HEK293 (cell line): ENCODE measurements at regions not wholly inside any gene's neighbourhood (a gene's known extent, or its start where the extent isn't known, plus 50 kb on each side); places are given as distances from the start of the nearest gene placed in this dataset.

ENCODE experiments used
- CTCF ChIA-PET: fragments of 350-600 bp; formaldehyde crosslinking; extraction: SDS; loops from one replicate; lab custom pipeline; 2021; ENCODE audit warnings: antibody characterized with exemption; lab: Yijun Ruan, JAX
- POLR2A ChIA-PET: fragments of 300-600 bp; formaldehyde crosslinking; extraction: SDS; loops from one replicate; lab custom pipeline; 2020; ENCODE audit warnings: antibody characterized with exemption, inconsistent platforms; lab: Yijun Ruan, JAX
- H3K27ac ChIP-seq: fragments of 200-500 bp; sonication (Bioruptor generic); 2 replicates; pipeline ENCODE4 v1.5.1; 2014; ENCODE audit warnings: low read depth, low read length, control low read depth, inconsistent platforms; ENCODE audit errors: extremely low read depth
- H3K36me3 ChIP-seq, 2 experiments: fragments of 200-500 bp in 1 of 2; sonication (Bioruptor generic) in 1 of 2; 1 replicate in 1 of 2; 2 replicates in 1 of 2; pipeline ENCODE4 v1.5.1; 2014 to 2017; ENCODE audit warnings: inconsistent platforms in 2 of 2, low read length in 2 of 2; ENCODE audit not compliant: control insufficient read depth in 2 of 2, insufficient read depth in 1 of 2
- H3K4me1 ChIP-seq: fragments of 200-500 bp; sonication (Bioruptor generic); 2 replicates; pipeline ENCODE4 v1.5.1; 2014; ENCODE audit warnings: mild to moderate bottlenecking, low read length, inconsistent platforms; ENCODE audit not compliant: control insufficient read depth, insufficient read depth
- H3K4me3 ChIP-seq: 2 replicates; pipeline ENCODE4 v1.5.1; 2011; ENCODE audit warnings: low read depth, mild to moderate bottlenecking, control low read depth, low read length, moderate library complexity
- H3K9me3 ChIP-seq: fragments of 200-500 bp; sonication (Bioruptor generic); 2 replicates; pipeline ENCODE4 v1.5.1; 2014; ENCODE audit warnings: low read depth, low read length, inconsistent platforms; ENCODE audit not compliant: control insufficient read depth, insufficient read depth
- AEBP2 ChIP-seq: fragments of 450-650 bp; formaldehyde crosslinking; IDR thresholded peaks from 2 replicates; pipeline ENCODE4 v1.5.1; 2016; ENCODE audit warnings: missing biosample characterization, missing genetic modification characterization, borderline replicate concordance
- GLI4 ChIP-seq: fragments of 450-650 bp; formaldehyde crosslinking; IDR thresholded peaks from 2 replicates; pipeline ENCODE4 v1.5.1; 2016; ENCODE audit warnings: missing biosample characterization, missing genetic modification characterization
- HOXC10 ChIP-seq: sonication (generic); formaldehyde crosslinking; IDR thresholded peaks from 2 replicates; pipeline ENCODE4 v1.8.1; 2023; ENCODE audit warnings: mild to moderate bottlenecking, missing genetic modification reagents
- KLF10 ChIP-seq: fragments of 450-650 bp; IDR thresholded peaks from 2 replicates; pipeline ENCODE4 v1.5.1; 2018; ENCODE audit warnings: missing biosample characterization, mild to moderate bottlenecking, missing genetic modification characterization
- PRDM1 ChIP-seq: fragments of 450-650 bp; formaldehyde crosslinking; IDR thresholded peaks from 2 replicates; pipeline ENCODE4; 2016; ENCODE audit warnings: missing biosample characterization, missing genetic modification characterization
- PRDM4 ChIP-seq: fragments of 450-650 bp; formaldehyde crosslinking; IDR thresholded peaks from 2 replicates; pipeline ENCODE4 v1.5.1; 2017; ENCODE audit warnings: missing biosample characterization, missing genetic modification characterization
- PRDM6 ChIP-seq: fragments of 450-650 bp; formaldehyde crosslinking; IDR thresholded peaks from 2 replicates; pipeline ENCODE4 v1.5.1; 2017; ENCODE audit warnings: missing biosample characterization, missing genetic modification characterization
- SCRT2 ChIP-seq: fragments of 450-650 bp; formaldehyde crosslinking; IDR thresholded peaks from 2 replicates; pipeline ENCODE4 v1.5.1; 2016; ENCODE audit warnings: missing biosample characterization, missing genetic modification characterization
- SP2 ChIP-seq: fragments of 450-650 bp; formaldehyde crosslinking; IDR thresholded peaks from 2 replicates; pipeline ENCODE4 v1.5.1; 2016; ENCODE audit warnings: missing biosample characterization, missing genetic modification characterization
- ZBTB11 ChIP-seq: fragments of 450-650 bp; formaldehyde crosslinking; conservative IDR thresholded peaks from 2 replicates; pipeline ENCODE4 v1.5.1; 2016; ENCODE audit warnings: low read depth, missing biosample characterization, missing genetic modification characterization
- ZBTB20 ChIP-seq: fragments of 450-650 bp; formaldehyde crosslinking; IDR thresholded peaks from 2 replicates; pipeline ENCODE4 v1.5.1; 2016; ENCODE audit warnings: missing biosample characterization, missing genetic modification characterization
- ZEB2 ChIP-seq: fragments of 450-650 bp; formaldehyde crosslinking; IDR thresholded peaks from 2 replicates; pipeline ENCODE4 v1.5.1; 2016; ENCODE audit warnings: missing biosample characterization, missing genetic modification characterization
- ZFP37 ChIP-seq: fragments of 450-650 bp; formaldehyde crosslinking; IDR thresholded peaks from 2 replicates; pipeline ENCODE4 v1.5.1; 2016; ENCODE audit warnings: missing biosample characterization, missing genetic modification characterization
- ZFP69B ChIP-seq: fragments of 450-650 bp; formaldehyde crosslinking; IDR thresholded peaks from 2 replicates; pipeline ENCODE4 v1.5.1; 2016; ENCODE audit warnings: missing biosample characterization, missing genetic modification characterization
- ZNF404 ChIP-seq: fragments of 450-650 bp; formaldehyde crosslinking; IDR thresholded peaks from 2 replicates; pipeline ENCODE4 v1.5.1; 2017; ENCODE audit warnings: missing biosample characterization, missing genetic modification characterization
- ZNF501 ChIP-seq: fragments of 450-650 bp; formaldehyde crosslinking; IDR thresholded peaks from 2 replicates; pipeline ENCODE4 v1.5.1; 2016; ENCODE audit warnings: missing biosample characterization, missing genetic modification characterization
- ZNF510 ChIP-seq: fragments of 450-650 bp; formaldehyde crosslinking; IDR thresholded peaks from 2 replicates; pipeline ENCODE4 v1.5.1; 2018; ENCODE audit warnings: mild to moderate bottlenecking, missing genetic modification characterization, missing biosample characterization; ENCODE audit not compliant: insufficient replicate concordance
- ZNF600 ChIP-seq: fragments of 450-650 bp; formaldehyde crosslinking; IDR thresholded peaks from 2 replicates; pipeline ENCODE4 v1.5.1; 2016; ENCODE audit warnings: missing biosample characterization, missing genetic modification characterization
- ZNF629 ChIP-seq: fragments of 450-650 bp; formaldehyde crosslinking; IDR thresholded peaks from 2 replicates; pipeline ENCODE4 v1.5.1; 2017; ENCODE audit warnings: missing biosample characterization, missing genetic modification characterization
- ZNF639 ChIP-seq: fragments of 450-650 bp; formaldehyde crosslinking; IDR thresholded peaks from 2 replicates; pipeline ENCODE4 v1.5.1; 2016; ENCODE audit warnings: missing biosample characterization, missing genetic modification characterization

- TF ChIP-seq ZBTB11 (tag by site-specific recombination): no peak
- no peak for TF ChIP-seq GLI4 (tag by site-specific recombination)
- TF ChIP-seq AEBP2: no peak
- no peak for TF ChIP-seq ZNF404 (tag by site-specific recombination)
- TF ChIP-seq PRDM1 (tag by site-specific recombination): 0 out of 2 replicates have a peak, but pooled peaks have one; percentile 10
- no peak for TF ChIP-seq KLF10 (tag by site-specific recombination)
- TF ChIP-seq SP2 (tag by site-specific recombination): no peak
- TF ChIP-seq ZNF600 (tag by site-specific recombination): 0 out of 2 replicates have a peak, but pooled peaks have one; percentile 24
- TF ChIP-seq SCRT2: no peak
Measured at GRCh38 chr17:72588961-72589360, 468.1 kb downstream of the SOX9 start (continued).

- Histone ChIP-seq H3K4me1 (peaks cover 8% of the 10 kb centered on the region; the same call in 1 of the 2 replicates), H3K9me3 (no peaks in the 10 kb centered on the region), H3K4me3 (peak overlapping the region; percentile 85), H3K27ac (no peak overlapping the region), H3K36me3 (no peaks in the 10 kb centered on the region)
- CTCF ChIA-PET: interaction anchor here (5.3 kb wide), 1 partner anchor 136 kb away, joined by 29 read pairs; no protein-coding TSS in a partner anchor
- TF ChIP-seq PRDM1 (tag by site-specific recombination) (0 out of 2 replicates have a peak, but pooled peaks have one; percentile 10), ZNF639 (tag by site-specific recombination) (no peak), ZNF629 (tag by site-specific recombination) (0 out of 2 replicates have a peak, but pooled peaks have one; percentile 38), ZNF510 (tag by site-specific recombination) (no peak), HOXC10 (CRISPR knock-in tag) (no peak), ZFP69B (tag by site-specific recombination) (no peak), ZFP37 (no peak), ZEB2 (tag by site-specific recombination) (0 out of 2 replicates have a peak, but pooled peaks have one; percentile 26), ZNF600 (tag by site-specific recombination) (peak; percentile 31; the same call in 1 of the 2 replicates), ZNF501 (no peak), PRDM6 (tag by site-specific recombination) (peak; percentile 57; the same call in 1 of the 2 replicates), ZBTB20 (tag by site-specific recombination) (0 out of 2 replicates have a peak, but pooled peaks have one; percentile 16), PRDM4 (tag by site-specific recombination) (no peak)
- POLR2A ChIA-PET: interaction anchor here (2.4 to 3.0 kb wide), 2 partner anchors 11 to 126 kb away, joined by 11 to 41 read pairs; no protein-coding TSS in a partner anchor
Measured at GRCh38 chr17:72590382-72590781, 469.6 kb downstream of the SOX9 start.
